ENCODE measurements at regions not wholly inside any gene's neighbourhood (a gene's known extent, or its start where the extent isn't known, plus 50 kb on each side); places are given as distances from the start of the nearest gene placed in this dataset.

DNA sequence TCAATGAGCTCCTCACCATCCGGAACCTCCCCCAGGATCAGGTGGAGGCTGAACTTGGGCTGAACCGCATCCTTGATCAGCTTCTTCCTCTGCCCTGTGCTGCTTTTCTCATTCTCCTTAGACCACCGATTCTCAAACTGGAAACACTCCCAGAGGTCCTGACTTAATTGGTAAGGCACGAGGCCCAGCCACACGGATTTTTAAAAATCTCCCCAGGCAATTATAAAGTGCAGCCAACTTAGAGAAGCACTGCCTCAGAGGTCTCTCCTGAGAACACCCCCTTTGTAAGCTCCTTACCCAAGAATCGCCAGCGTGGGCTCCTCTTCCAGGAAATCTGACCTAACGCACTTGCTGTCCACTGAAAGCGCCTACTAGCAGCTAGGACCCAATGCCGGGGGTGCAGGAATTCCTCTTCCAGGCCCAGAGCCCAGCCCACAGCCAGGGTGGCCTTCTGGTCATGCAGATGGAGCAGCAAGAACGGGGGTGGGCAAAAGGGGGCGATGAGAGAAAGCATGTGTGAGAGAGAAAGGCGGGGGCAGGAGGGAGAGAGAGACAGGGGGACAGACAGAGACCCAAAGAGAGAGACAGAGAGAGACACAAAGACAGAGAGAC is 66.9 kb upstream of the CACNA1A start:
- H3K4me3 ChIP-seq (ENCODE audit: low read depth, low read length, poor library complexity, severe bottlenecking): no peak overlapping the region
- H3K27me3 ChIP-seq (replicated peaks; ENCODE audit: insufficient read depth, low read depth, low read length, poor library complexity): no peaks in the 10 kb centered on the region
- intact Hi-C loops (cut with micrococcal nuclease; ENCODE audit: unreplicated experiment): no loop called here
- H3K4me1 ChIP-seq (ENCODE audit: insufficient read depth, low read length, poor library complexity, severe bottlenecking): no peaks in the 10 kb centered on the region
- H3K9me3 ChIP-seq (ENCODE audit: low read depth, low read length, poor library complexity, severe bottlenecking): peaks cover 9% of the 10 kb centered on the region
- no peak for TF ChIP-seq EZH2 (IDR thresholded peaks at IDR 0.05; ENCODE audit: borderline replicate concordance, low read depth, low read length, poor library complexity, severe bottlenecking)
- TF ChIP-seq, protein P1, sequence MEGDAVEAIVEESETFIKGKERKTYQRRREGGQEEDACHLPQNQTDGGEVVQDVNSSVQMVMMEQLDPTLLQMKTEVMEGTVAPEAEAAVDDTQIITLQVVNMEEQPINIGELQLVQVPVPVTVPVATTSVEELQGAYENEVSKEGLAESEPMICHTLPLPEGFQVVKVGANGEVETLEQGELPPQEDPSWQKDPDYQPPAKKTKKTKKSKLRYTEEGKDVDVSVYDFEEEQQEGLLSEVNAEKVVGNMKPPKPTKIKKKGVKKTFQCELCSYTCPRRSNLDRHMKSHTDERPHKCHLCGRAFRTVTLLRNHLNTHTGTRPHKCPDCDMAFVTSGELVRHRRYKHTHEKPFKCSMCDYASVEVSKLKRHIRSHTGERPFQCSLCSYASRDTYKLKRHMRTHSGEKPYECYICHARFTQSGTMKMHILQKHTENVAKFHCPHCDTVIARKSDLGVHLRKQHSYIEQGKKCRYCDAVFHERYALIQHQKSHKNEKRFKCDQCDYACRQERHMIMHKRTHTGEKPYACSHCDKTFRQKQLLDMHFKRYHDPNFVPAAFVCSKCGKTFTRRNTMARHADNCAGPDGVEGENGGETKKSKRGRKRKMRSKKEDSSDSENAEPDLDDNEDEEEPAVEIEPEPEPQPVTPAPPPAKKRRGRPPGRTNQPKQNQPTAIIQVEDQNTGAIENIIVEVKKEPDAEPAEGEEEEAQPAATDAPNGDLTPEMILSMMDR (conservative IDR thresholded peaks at IDR 0.05; ENCODE audit: low read depth, low read length): no peak
- no peak for DNase-seq (ENCODE audit: low spot score)
- no TSS peak for BruUV-seq (replicated peaks)
- H3K36me3 ChIP-seq (ENCODE audit: insufficient read depth, low read length, poor library complexity, severe bottlenecking): no peaks in the 10 kb centered on the region
- ChIA-PET POLR2A (ENCODE audit: low non-redundant PET) (no interaction called here), CTCF (no interaction called here)
- H3K27ac ChIP-seq (ENCODE audit: low read depth, low read length, poor library complexity, severe bottlenecking): no peak overlapping the region

DNA sequence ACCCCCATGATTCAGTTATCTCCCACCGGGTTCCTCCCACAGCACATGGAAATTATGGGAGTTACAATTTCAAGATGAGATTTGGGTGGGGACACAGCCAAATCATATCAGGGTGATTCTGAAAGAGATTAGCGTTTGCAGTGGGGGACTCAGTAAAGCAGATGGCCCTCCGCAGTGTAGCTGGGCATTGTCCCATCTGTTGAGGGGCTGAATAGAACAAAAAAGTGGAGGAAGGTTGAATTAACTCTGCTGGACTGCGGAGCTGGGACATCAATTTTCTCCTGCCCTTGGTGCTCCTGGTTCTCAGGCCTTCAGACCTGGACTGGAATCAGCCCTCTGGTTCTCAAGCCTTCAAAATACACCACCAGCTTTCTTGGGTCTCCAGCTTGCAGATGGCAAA is 55.2 kb upstream of the CACNA1A start:
- H3K36me3 ChIP-seq (ENCODE audit: insufficient read depth, low read length, poor library complexity, severe bottlenecking): no peaks in the 10 kb centered on the region
- no TSS peak for BruUV-seq (replicated peaks)

DNA sequence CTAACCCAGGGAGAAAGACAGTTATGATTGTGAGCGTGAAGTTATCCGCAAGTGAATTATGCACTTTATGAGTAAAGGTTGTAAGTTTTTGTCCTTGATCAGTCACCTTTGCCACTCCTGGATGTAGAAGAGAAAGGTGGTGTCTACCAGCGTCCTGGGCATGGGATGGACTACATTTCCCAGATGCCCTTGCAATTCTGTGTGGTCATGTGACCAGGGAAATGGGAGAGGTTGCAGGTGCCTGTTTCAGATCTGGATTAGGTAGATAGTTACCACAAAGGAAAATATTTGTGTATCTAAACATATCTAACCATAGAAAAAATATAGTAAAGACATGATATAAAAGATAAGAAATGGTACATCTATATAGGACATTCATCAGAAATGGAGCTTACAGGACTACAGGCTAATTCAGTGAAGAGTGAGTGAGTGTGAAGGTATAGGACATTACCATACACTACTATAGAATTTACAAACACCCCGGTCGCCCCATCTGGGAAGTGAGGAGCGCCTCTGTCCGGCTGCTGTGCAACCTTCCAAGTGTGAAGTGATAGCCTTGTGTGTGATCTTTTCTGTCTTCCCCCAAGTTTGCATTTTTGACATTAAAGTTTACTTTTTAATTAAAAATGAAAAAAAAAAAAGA is 51.6 kb upstream of the CACNA1A start:
- intact Hi-C loops (cut with micrococcal nuclease; ENCODE audit: unreplicated experiment): no loop called here
- Histone ChIP-seq H3K4me1 (ENCODE audit: insufficient read depth, low read length, poor library complexity, severe bottlenecking) (no peaks in the 10 kb centered on the region), H3K27me3 (replicated peaks; ENCODE audit: insufficient read depth, low read depth, low read length, poor library complexity) (peaks cover 19% of the 10 kb centered on the region), H3K27ac (ENCODE audit: low read depth, low read length, poor library complexity, severe bottlenecking) (no peak overlapping the region), H3K36me3 (ENCODE audit: insufficient read depth, low read length, poor library complexity, severe bottlenecking) (no peaks in the 10 kb centered on the region), H3K4me3 (ENCODE audit: low read depth, low read length, poor library complexity, severe bottlenecking) (no peak overlapping the region), H3K9me3 (ENCODE audit: low read depth, low read length, poor library complexity, severe bottlenecking) (no peaks in the 10 kb centered on the region)
- BruUV-seq (replicated peaks): no TSS peak
- no peak for TF ChIP-seq EZH2 (IDR thresholded peaks at IDR 0.05; ENCODE audit: borderline replicate concordance, low read depth, low read length, poor library complexity, severe bottlenecking)
- TF ChIP-seq, protein P1 (conservative IDR thresholded peaks at IDR 0.05; ENCODE audit: low read depth, low read length): no peak
- DNase-seq (ENCODE audit: low spot score): no peak
- ChIA-PET CTCF (no interaction called here), POLR2A (ENCODE audit: low non-redundant PET) (no interaction called here)

More for the DNA sequence above, 55.2 kb upstream of the CACNA1A start:
- intact Hi-C loops (cut with micrococcal nuclease; ENCODE audit: unreplicated experiment): no loop called here
- H3K27me3 ChIP-seq (replicated peaks; ENCODE audit: insufficient read depth, low read depth, low read length, poor library complexity): no peaks in the 10 kb centered on the region
- TF ChIP-seq, protein P1 (conservative IDR thresholded peaks at IDR 0.05; ENCODE audit: low read depth, low read length): no peak
- no peak for TF ChIP-seq EZH2 (IDR thresholded peaks at IDR 0.05; ENCODE audit: borderline replicate concordance, low read depth, low read length, poor library complexity, severe bottlenecking)
- no peak overlapping the region for H3K27ac ChIP-seq (ENCODE audit: low read depth, low read length, poor library complexity, severe bottlenecking)
- CTCF ChIA-PET: interaction anchor here (0.5 kb wide), 1 partner anchor 143 kb away, joined by 3 read pairs; no protein-coding TSS in a partner anchor
- DNase-seq (ENCODE audit: low spot score): no peak
- H3K4me3 ChIP-seq (ENCODE audit: low read depth, low read length, poor library complexity, severe bottlenecking): no peak overlapping the region
- H3K4me1 ChIP-seq (ENCODE audit: insufficient read depth, low read length, poor library complexity, severe bottlenecking): no peaks in the 10 kb centered on the region
- POLR2A ChIA-PET (ENCODE audit: low non-redundant PET): no interaction called here
- no peaks in the 10 kb centered on the region for H3K9me3 ChIP-seq (ENCODE audit: low read depth, low read length, poor library complexity, severe bottlenecking)
